CD4-positive, alpha-beta T cell treated with Interleukin-12 subunit alpha and Interleukin-12 subunit beta, for 1 hour (primary cell): ENCODE measurements at regions not wholly inside any gene's neighbourhood (a gene's known extent, or its start where the extent isn't known, plus 50 kb on each side); places are given as distances from the start of the nearest gene placed in this dataset.
"Not testable (repeated sequence)": the region's sequence is repeated elsewhere in the genome, so short reads cannot be mapped to it uniquely, and the experiment has no call there.

Experiments used
- DNase-seq: peaks from one replicate; pipeline ENCODE4 v3.0.0-alpha.2; 2020

DNA sequence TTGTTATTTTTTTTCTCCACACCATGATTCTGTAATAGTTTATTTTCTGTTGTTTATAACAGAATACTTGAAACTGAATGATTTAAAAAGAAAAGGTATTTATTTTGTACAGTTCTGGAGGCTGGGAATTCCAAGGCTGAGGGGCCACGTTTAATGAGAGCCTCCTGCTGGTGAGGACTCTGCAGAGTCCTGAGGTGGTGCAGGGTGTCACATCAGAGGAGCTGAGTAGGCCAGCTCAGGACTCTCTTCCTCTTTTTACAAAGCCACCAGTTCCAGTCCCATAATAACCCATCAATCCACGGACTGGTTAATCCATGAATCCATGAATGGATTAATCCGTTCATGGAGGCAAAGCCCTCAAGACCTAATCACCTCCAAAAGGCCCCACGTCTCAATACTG, 71.6 kb downstream of the TFAP2A start:
- DNase-seq = no peak

DNA sequence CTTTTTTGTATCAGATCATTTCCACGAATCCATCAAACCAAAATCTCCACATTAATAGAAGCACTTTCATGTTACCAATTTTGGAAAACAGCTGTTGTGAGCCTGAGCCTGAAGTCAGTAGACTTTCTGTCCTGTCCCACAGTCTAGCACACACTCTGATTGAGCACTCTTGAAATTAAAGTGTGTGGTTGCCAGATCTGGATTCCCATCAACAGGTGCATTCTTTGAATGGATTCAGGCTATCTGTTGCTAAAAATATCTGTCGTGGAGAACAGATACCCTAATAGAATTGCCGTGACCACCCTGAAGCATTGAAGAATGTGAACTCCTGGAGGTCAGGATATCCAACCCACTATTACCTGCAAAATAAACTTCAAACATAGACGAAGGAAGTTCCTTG, 73.3 kb downstream of the TFAP2A start:
- DNase-seq = no peak

DNA sequence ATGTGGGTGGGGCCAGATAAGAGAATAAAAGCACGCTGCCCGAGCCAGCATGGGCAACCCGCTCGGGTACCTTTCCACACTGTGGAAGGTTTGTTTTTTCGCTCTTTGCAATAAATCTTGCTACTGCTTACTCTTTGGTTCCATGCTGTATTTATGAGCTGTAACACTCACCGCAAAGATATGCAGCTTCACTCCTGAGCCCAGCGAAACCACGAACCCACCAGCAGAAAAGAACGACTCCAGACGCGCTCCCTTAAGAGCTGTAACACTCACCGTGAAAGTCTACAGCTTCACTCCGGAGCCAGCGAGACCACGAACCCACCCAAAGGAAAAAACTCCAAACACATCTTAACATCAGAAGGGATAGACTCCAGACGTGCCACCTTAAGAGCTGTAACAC, 76.7 kb downstream of the TFAP2A start:
- DNase-seq = no peak

GRCh38 chr6:10337376-10337775, 77.5 kb downstream of the TFAP2A start:
- not testable (repeated sequence) for DNase-seq

DNA sequence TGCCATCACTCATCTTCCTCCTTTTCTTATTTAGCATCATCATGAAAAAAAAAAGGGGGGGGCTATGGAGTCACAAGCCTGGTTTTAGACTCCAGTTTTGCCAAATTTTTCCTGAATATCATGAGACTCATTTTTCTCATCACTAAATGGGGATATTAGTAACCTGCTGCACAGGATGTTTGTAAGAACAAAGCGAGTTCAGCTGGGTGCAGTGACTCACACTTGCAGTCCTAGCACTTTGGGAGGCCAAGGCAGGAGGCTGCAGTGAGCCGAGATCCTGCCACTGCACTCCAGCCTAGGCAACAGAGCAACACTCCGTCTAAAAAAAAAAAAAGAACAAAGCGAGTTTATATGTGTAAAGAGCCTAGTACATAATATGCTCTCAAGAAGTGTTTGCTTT, 82.8 kb downstream of the TFAP2A start:
- DNase-seq = no peak

DNA sequence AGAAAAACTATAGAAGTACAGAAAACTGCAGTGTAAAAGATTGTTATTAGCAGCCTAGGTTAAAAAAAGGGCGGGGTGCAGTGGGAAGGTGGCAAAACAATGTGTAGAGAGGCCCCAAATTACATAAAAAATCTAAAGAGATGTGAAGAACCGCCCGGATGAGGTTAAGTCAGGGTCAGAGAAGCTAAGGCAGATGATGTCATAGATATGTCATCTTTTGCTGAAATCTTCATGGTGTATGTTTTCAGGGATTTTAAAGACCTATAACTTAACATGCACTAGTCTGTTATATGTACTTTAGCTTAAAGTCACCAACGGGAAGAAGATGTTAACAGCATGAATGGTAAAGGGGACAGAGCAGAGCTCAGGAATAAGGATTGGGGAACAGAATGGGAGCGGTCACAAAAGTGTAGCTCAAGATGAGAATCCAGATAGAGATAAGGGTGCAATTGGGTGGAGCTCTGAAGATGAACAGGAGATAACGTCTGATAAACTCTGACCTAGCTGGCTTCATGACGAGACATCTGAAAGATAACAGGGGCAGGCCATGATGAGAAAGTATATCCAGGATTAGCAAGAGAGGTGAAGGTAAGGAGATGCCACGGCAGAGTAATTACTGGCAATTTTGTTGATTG, 83.4 kb downstream of the TFAP2A start:
- no peak for DNase-seq

DNA sequence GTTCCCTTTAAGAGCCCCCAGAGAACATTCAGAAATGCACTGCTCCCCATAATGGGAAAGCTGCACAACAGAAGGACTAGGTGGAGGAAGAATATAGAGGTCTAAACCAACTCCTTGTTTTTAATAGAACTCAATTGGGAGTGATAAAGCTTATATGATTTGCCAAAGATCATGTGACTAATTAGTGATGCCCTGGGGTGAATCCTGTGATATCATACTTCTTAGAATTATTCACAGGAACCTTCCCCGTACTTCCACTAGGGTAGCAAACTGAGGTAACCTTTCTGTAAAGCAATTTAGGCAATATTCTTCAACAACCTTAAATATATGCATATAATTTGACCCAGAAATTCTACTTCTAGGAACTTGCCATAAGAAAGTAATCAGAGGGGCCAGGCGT, 84.4 kb downstream of the TFAP2A start:
- DNase-seq = no peak

- no peak for DNase-seq
Observed at GRCh38 chr6:10323018-10323417, 91.9 kb downstream of the TFAP2A start.

- no peak for DNase-seq
Observed at GRCh38 chr6:10320291-10320690, 94.6 kb downstream of the TFAP2A start.

GRCh38 chr6:10316373-10316721, 98.5 kb downstream of the TFAP2A start:
- no peak for DNase-seq

DNA sequence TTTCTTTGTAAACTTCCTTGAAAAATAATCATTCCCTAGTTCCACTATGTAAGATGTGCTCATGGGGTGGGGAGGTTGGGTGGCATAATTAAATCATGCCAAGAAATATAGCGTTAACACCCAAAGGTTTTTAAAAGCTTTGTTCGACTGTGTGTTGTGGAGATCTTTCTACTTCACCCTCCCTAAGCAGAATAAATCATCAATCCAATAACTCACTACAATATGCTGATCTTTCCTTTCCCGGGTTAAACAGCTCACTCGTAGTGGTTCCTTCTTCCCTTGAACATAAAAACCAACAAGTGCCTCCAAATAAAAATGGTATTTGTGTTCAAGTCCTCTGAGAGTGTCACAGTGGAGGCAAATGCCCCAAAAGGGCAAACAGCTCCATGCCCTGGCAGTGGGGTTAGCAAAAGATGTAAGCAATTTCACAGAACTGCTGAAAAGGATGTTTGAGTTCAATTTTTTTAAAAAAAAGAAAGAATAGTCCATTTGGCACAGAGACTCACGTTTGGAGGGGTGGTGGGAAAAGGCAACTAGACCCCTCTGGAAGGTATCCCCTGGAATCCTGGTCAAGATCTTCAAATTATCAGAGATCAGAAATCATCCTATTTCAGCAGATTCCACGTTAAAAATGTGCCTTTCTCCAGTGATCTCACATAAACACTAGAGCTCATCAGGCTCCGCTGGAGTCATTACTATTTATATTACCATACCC, 99.1 kb downstream of the TFAP2A start:
- DNase-seq = no peak

DNA sequence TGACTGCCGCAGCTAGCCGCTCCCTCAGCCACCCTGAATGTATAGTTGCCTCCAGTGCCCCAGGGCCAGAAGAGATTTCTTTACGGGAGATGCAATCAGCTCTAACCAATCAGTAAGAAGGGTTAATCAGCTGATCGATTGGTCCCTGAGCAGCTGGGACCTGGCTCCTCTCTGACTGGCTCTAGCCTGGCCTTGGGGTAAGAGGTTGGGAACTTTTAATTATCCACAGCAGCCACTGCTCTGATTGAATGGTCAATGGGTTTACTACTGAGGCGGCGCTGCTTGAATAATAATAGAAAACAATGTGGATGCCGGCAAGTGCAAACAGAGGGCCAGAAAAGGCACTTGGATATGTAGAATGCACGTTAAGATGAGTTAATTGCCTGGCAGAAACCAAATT, 99.8 kb downstream of the TFAP2A start:
- no peak for DNase-seq

GRCh38 chr6:10314163-10314955, 100.5 kb downstream of the TFAP2A start:
- no peak for DNase-seq

DNA sequence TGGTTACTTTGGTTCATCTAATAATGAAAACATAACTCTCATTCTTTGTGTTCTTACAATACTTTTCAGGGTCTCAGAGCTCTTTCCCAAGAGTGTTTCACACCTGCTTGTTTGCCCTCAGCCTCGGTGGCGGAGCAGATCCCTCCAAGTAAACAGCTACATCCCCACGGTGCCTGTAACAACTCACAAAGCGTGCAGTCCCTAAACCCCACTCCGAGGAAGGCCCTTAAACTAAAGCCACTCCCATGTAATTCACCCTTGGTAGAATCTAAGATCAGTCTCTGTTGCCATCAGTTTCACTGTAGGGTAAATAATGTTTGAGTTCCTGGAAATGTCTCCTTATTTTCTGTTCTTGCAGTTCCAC, 101.1 kb downstream of the TFAP2A start:
- no peak for DNase-seq

GRCh38 chr6:10312445-10312844, 102.4 kb downstream of the TFAP2A start:
- no peak for DNase-seq

DNA sequence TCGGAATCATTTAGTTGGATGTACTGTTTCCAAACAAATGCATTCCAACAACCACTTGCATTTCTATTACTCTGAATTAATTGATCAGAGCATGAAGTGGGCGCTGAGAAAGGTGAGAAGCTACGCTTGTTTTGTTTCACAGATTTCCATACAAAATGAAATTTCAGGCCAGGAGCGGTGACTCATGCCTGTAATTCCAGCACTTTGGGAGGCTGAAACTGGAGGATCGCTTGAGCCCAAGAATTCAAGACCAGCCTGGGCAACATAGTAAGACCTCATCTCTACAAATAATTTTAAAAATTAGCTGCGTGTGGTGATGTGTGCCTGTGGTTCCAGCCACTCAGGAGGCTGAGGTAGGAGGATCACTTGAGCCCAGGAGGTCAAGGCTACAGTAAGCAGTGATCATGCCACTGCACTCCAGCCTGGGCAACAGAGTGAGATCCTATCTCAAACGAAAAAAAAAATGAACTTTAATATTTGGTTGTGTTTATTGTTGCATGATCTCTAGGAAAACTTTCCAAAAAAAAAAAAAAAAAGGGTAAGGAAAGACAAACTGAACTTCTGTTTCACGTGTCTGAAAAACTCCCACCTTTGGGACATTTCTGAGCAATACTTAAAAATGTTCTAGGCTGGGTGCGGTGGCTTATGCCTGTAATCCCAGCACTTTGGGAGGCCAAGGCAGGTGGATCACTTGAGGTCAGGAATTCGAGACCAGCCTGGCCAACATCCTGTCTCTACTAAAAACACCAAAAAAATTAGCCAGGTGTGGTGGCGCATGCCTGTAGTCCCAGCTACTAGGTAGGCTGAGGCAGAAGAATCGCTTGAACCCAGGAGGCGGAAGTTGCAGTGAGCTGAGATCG, 103.1 kb downstream of the TFAP2A start:
- DNase-seq = not testable (repeated sequence)

- DNase-seq = no peak
Observed at GRCh38 chr6:10310826-10311225, 104.0 kb downstream of the TFAP2A start.

DNA sequence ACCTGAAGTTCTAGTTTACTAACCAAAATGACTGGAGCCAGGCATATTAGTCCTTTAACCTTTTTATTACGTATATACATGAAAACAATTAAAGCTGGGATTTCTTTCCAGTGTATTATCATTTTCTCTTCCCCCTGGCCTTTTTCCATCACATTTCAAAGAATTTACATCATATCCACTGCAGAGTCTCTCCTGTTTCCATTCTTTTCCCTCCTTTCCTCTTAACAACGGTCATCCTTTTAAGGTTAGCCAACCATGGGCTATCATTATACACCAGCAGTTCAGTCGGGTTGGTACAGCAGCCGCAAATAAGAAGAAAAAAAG, 104.6 kb downstream of the TFAP2A start:
- DNase-seq = no peak

DNA sequence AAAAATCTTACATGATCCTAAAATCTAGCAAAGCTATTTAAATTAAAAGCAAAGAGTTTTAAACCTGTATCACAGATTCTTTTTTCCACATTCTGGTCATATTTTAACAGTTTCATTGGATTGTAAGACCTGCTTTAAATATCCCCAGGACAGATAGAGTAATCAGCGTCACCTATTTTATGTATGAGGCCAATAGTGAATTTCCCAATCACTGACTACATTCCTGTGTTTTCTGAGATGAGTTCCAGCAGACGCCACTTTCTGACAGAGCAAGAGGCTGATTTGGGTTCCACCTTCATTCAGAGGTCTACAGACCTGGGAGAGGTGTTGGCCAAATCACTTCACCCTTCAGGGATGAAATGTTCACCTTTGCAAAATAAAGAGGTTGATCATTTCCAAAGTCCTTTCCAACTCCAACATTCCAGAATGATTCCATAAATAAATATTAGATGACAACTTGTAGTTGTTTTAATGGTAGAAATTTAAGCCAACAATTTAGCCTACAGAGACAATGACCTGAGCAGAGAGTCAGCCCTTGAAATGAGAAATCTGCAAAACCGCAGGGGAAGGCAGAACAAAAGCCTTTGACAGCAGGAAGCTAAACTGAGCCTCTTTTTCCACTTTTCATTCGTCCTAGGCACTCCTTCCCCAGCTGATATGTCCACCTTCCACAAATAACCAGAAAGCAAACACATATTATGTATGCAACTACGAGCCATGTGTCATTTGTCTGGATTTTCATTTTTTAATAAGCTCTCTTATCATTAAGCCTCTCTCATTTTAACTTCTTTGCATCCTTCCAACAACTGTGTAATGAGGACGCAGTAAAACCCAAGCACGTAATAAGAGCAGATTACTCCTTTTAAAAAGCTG, 105.2 kb downstream of the TFAP2A start:
- no peak for DNase-seq

DNA sequence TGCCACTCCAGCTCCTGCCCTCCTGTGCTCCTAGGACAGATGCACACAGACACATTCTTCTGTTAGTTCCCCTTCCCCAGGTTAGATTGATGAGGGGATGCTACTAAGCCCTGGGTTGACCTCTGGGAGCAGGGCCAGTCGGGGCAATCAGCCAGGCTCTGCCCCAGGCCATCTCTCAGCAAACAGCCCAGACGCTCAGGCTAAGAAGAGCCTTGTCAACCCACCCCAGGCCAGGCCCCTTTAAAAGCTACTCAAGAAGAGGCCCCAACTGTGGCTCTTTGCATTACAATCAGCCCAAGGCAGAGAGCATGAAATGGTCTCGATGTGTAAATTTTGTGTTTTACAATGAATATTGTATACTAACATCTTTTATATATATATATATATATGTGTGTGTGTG, 107.4 kb downstream of the TFAP2A start:
- DNase-seq = no peak

DNA sequence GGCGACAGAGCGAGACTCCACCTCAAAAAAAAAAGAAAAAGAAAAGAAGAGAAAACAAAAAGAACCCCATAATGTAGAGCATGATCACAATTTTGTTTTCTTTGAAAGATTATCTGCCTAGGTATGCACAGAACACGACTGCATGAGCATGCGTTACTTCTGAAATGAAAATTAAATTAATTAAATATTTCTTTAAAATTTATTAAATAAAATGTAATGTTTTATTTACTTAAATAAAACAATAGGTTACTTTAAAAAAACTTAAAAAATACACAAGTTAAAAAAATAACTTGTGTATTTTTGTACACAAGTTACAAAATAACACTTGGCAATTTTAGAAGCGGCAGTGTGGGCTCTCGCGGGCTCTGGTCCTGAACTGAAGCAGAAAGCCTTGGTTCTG, 107.8 kb downstream of the TFAP2A start:
- DNase-seq = no peak

GRCh38 chr6:10305790-10306415, 109.0 kb downstream of the TFAP2A start:
- no peak for DNase-seq
